HG03025 (cell line): ENCODE measurements at regions not wholly inside any gene's neighbourhood (a gene's known extent, or its start where the extent isn't known, plus 50 kb on each side); places are given as distances from the start of the nearest gene placed in this dataset.

Source experiments
- ATAC-seq: cut with Tn5 transposase; IDR thresholded peaks from one replicate; pipeline ENCODE4 v1.9.1; 2021; ENCODE audit warnings: mild to moderate bottlenecking, moderate library complexity; ENCODE audit not compliant: unreplicated experiment, low FRiP score

DNA sequence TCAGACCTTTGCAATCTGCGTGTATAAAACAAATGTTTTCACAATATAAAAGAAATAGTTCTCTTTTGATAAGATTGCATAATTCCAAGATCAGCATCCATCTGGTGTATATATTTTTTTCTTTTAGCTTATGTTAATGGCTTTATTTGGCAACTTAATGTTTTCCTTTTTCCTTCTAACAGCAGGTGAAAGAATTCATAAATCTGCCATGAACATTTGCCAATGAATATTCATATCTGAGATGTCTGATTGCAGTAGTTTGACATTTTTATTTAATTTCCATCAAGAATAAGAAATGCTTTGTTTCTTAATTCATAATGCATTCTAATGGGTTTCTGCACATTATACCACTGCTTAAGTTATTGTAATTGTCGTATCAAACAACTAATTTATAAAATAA, 184.4 kb upstream of the ROBO2 start:
- ATAC-seq: no peak

DNA sequence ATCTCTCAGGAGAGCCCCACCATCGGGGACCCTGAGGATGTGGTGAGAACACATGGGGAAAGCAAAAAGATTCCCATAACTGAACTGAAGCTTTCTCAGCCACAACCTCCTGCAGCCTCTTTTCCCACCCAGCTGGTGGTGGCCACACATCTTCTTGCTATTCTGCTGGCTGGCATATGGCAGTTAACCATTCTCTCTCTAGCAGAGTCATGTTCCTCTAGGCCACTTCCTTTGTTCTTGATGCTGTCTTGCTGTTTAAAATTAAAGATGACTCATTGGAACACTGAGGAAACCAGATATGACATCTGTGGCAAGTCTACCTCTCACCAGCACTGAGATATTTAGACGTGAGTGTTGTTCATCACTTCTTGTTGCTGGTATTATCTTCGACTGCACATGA, 180.3 kb upstream of the ROBO2 start:
- no peak for ATAC-seq

DNA sequence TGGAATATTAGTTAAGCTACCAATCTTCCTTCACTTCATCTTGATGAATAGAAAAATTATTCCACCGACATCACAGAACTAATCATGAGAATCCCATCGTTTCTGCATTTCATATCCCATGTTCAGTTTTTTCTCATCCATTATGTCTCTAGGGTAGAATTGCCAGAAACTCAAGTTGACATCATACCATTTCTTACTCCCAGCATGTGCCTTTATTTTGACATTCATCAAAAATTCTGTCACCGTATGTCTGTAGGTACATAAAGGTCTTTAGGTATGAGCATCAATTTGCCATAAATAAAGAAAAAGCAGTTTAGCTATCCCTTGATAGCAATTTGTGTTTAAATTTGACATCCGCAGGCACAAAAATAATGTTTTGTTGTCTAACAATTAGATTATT, 175.5 kb upstream of the ROBO2 start:
- ATAC-seq: no peak

DNA sequence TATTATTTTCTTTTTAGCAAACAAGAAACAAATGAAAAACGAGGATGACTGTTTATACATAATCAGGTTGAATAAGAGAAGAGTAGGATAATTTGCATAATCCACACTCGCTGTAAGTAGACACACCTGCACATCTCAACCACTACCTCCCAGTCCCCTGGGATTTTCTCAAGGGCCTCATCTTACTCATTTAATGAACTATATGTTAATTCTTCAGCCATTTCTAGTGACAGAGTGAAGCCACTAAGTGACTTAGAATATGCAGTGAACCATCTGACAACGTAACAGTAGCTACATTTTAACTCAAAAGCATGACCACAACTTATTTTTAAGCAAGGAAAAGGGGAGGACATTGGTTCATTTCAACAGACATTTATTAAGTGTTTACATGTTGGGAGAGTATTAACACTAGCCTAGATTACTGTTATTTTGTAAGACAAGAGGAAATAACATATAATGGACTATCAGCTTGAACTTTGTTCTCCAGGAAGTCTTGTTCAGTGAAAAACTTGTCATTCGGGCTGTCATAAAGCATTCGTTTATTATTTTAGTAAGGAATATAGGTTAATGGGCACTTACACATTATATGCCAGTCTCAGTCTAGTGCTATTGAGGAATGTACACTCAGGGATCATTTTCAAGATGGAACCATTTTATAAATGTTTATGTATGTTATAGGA, 173.0 kb upstream of the ROBO2 start:
- ATAC-seq: no peak

DNA sequence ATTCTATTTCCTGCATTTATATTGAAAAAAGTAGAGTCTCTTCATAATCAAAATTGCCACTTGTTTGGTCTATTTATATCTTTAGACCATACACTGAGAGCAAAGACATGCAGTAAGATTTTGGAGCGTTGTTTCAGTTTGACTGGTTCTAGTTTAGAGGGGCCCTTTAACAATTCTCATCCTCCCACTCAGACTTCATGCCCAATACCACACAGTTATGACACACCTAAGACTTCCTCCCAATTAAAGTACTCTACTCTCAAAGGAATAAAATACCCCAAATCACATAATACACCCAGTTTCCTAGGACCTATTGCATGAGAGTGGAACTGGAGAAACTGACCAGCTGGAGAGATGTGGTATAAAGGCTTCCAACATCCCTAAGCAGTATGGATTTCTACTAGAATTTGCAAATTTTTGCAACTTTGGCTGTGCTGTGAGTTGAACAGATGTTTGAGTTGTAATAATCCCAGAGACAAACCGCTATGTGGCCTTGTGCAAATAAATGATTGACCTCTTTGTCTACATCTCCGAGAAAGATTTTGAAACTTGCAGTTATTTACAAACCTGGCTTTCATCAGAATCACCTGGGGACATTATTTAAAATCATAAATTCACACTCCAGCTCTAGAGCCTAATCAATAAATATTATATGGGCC, 170.0 kb upstream of the ROBO2 start:
- no peak for ATAC-seq

DNA sequence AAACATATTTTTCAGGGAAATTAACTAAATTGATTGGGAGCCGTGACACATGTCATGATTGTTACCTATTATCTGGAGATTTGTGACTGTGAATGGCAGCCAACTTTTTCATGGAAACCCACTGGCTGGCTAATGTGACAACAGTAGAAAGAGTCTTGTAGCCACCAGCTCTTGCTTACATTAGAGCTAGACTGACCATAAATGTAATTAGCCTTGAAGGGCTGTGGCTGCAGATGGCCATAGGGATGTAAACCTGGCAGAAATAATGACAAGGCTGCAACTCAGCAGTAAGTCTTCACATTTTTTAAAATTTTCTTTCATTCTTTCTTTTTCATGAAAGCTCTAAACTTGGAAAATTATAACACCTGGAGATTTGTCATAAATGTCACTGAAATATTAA, 168.2 kb upstream of the ROBO2 start:
- ATAC-seq: no peak

DNA sequence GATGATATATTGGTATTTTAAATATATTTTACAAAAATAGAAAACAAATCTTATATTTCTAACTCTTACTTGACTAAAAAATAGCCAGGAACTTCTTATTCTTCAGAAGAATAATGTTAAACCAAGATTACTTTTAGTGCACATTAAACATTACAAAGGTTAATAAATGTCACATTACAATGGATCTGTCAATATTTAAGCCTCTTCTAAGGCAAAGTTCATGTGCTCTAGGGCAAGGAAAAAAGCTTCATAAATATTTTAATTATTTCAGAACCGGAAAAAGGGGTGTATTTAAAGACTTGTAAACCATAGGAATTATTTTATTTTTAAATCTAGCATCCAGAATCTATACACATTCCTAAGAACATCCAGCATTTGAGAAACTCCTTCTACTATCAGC, 166.9 kb upstream of the ROBO2 start:
- ATAC-seq: no peak

DNA sequence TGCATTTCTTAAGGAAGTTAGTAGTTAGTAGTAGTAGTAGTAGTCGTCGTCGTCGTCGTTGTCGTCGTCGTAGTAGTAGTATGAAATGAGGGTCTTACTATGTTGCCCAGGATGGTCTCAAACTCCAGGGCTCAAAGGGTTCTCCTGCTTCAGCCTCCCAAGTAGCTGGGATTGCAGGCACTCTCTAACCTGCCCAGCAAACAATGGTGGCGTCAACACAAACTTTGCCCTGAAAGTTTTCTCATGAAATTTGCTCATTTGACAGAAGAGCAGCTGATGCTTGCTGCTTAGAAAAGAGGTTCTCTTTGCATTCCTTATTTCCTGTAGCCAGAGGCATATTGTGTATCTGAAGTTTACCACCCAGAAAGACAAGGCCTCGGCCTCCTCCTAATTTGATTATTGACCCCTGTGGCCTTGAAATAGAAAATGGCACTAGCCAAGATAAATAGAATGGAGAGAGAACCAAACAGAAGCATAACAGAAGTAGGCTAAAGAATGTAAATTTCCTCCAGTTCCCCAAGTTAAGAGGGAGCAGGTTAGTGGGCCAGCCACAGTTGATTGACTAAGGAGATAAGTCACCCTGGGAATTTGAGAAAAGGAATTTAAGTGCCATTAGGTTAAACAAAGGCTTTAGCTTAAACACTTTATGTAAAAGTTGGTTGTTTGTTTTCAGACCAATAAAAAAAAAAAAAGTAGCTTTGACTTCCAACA, 166.2 kb upstream of the ROBO2 start:
- no peak for ATAC-seq

DNA sequence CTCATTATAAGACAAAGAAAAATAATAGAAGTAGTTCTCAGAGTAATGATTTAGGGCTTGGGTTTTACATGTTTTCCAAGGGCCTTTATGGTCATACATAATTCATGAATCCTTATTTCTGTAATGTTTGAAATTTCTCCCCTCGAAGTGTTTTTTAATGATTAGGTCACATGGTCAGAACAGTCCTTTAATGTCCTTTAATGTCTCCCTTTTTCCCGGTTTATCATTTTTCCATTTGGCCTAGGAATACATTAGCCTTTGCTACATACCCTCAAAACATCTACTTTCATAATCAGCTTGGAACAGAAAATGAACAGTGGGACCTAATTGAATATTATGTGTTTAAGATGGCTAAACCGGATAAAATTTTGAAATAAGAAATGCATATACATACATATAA, 159.9 kb upstream of the ROBO2 start:
- no peak for ATAC-seq

DNA sequence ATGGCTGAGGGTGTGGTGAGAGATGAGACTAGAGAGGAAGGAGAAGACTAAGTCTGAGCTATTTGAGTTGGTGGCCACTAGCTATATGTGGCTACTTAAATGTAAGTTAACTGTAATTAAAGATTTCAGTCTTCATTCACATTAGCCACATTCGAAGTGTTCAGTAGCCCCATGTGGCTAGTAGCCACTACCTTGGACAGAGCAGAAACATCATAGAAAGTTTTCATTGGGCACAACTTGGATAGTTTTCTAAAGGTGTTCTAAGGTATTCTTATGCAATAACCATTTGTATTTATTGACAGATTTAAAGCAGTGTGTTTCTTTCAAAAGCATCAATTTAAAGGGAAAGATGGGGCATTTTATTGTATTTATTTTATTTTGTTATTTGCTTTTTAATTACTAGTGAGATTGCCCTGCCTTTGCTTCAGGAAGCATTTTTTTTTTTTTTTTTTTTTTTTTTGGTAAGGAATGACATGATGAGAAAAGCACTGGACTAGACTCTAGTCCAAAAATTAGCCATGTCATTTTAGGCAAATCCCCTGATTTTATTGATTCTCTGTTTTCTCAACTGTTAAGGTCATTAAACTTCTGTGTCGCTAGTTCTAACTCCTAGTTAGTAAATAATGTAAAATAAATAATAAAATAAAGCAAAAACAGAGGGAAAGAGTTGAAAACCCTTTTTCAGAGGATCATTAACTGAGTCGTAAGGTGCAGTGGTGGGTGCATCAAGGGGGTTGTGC, 153.0 kb upstream of the ROBO2 start:
- no peak for ATAC-seq

DNA sequence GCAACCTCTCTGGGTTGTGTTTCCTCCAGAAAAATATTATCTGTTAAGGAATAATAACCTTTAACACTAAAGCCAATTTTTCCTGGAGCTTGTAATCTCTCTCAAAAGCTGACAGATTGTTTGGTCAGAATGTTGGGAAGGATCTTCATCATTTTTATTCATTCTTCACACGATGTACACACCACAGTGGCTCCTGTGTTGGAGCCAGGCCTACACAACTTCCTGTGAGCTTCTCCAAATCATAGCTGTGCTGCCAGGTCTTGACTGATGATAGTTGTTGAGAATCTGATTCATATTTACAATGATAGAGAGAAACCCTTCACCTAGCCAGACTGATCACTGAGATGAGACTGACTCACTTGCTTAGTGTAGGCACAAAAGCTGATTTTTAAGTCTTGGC, 151.0 kb upstream of the ROBO2 start:
- no peak for ATAC-seq

DNA sequence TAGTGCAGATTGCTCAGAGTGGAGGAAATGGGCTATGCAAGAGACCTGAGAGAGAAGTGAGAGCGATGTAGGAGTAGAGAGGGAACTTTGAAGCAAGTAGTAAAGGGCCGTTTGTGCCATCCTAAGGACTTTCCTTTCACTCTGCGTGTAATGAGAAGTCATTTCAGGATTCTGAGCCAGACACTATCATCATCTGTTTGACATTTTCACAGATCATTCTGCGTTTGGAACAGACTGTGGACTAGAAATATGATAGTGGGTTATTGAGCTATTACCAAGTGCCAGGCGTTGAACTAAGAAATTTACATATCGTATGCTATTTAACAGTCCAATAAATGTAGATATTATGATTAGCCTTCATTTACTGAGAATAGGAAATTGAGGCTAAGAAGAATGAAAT, 150.0 kb upstream of the ROBO2 start:
- ATAC-seq: no peak

DNA sequence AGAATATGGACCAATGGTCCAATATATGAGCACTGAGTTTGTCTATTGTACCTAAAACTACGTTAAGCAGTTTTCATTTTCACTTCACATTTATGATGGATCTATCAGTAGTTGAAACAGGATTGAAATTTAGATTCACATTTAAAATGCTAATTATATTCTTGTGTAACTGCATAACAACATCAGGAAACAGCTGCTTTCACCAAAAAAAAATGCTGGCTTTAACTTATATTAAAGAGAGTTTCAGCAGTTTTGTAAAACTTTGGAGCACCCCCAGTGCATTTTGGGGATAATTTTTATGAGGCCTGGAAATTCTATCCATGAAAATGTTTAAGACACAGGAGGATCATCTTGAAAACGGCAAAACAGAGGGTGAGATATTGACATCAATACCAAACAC, 142.8 kb upstream of the ROBO2 start:
- ATAC-seq: no peak

DNA sequence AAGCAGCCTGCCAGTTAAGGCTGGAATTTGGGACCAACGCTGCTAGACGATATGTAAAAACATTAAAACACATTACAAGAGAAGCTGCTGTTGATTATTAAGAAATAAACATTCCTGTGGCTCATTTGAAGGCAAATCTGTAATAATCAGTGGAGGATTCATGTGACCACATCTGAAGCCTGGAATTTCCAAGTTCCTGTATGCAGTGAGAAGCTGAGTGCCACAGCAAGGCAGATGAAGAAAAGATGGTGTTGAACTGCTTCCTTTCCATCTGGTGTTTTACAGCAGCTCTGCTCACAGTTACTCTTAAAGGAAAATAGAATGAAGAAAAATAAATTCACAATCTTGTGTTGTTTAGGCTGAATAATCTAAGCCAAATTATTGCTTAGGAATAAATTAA, 139.3 kb upstream of the ROBO2 start:
- no peak for ATAC-seq

DNA sequence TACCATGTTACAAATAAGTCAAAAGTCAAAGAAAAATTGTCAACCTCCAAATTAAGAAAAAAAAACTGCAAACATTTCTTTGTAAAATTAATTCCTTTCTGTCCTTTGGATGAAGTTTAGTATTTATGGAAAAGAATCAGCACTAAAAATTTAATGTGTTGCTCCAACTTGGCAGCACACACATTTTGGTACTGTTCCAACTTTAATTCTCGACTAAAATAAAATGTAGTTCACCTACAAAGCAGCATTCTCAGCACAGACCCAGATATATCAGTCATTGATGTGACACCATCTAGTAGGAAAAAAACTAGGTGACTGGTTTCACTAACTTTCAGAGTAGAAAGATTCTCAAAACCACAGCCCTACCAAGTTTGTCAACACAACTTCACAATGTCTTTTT, 131.7 kb upstream of the ROBO2 start:
- no peak for ATAC-seq

DNA sequence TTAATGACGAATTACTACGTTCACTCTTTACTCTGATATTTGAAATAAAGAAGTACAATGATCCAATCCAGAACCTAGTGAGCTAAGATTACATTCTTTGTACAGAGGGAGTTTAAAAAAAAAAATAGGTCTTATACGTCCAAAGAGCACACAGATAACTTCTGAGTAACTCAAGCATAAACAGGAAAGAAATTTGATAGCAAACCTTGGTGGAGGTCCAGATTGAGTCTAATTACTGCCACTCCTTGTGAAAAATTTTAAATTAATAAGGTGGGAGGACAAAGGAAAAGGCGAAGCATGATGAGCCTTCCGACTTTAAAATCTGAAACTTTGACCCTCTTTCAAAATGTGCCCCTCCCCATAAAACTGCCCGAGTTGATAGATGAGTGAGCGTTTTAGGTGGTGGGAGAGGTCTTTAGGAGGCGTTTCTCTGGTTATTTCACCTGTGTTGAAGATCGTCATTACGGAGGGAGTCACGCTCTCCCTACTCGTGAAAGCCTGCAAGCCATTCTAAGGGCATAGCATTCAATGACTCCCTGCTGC, 127.0 kb upstream of the ROBO2 start:
- no peak for ATAC-seq

DNA sequence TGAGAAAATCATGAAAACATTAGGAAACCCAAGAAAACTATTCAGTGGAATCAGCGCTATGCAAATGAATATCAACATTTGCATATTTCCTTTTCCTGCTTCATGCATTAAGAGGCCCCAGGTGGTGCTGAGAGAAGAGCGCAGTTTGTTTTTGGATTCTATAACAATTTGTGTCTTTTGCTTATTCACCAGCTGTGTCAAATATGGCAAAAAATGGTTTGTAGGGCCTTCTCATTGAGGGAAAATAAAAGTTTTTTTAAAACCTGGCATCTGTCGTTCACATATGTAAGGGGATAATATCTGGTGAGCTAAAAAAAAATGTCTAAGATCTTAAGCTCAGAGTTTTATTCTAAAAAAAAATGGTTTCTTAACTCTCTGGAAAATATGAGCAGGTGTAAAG, 122.5 kb upstream of the ROBO2 start:
- ATAC-seq: no peak

DNA sequence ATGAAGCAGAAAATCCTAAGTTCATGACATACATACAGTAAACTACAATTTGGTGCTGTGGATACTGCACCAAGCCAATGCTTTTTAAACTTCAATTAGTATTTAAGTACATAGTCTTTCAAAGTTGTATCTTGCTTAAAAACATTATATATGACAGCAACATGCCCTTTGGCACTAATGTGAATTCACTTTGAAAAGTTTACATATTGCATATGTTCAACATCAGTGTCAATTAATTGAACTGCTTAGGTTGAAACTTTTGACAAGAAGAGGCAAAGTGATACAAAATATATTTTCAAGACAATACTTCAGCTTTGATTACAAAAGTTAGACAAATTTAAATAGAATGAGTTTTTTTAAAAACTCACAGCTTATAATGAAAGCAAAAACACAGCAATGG, 119.4 kb upstream of the ROBO2 start:
- no peak for ATAC-seq

DNA sequence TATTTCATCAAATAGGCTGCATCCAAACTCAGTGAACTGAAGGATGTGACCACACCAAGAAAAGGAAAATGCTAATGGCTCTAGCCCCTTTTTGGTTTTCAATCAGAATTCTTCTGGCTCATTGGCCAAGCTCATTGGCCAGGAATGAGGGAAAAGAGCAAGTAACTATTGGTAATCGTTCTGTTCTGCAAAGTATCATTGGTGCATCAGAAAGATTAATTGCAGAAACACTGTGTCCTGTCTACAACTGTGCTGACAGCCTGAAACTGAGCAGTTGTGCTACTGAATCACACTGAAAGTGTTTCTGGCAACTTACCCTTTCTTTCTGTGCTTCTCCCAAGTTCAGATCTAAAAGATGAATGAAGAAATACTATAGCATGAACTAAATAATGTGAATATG, 116.4 kb upstream of the ROBO2 start:
- no peak for ATAC-seq

DNA sequence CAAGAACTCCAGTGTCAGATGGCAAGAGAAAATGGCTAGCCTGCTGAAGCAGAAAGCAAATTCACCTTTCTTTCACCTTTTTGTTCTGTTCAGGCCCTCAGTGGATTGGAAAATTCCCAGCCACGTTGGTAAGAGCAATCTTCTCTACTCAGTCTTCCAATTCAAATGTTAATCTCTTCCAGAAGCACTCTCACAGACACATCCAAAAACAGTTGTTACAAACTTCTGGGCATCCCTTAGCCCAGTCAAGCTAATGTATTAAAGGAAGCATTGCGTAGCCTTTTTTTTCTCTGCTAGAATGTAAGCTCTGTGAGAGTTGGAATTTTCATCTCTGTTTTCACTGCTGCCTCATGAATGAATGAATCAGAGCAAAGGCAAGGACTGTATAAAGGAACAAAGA, 109.2 kb upstream of the ROBO2 start:
- no peak for ATAC-seq

DNA sequence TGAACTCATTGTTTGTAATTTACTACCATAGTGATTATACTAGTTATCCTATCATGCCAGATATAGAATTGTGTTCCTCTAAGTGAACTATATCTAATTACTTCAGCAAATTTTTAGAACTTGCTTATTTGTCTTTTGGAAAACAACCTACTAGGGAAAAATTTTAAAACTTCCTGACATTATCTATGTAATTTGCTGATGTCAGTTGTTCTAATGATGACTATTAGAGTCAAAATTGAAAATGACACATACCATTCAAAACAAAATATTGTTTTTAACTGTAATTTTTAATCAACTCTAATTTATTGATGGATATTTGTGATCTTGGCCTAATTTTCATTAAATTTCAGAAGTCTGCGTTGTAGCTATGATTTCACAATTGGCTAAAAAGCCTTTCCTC, 106.7 kb upstream of the ROBO2 start:
- ATAC-seq: no peak
